Bronchial epithelial cell (primary cell): ENCODE measurements at regions not wholly inside any gene's neighbourhood (a gene's known extent, or its start where the extent isn't known, plus 50 kb on each side); places are given as distances from the start of the nearest gene placed in this dataset.

ENCODE experiments used
- DNase-seq: peaks from one replicate; pipeline ENCODE4 v3.0.0-alpha.2; 2010; ENCODE audit warnings: low read depth
- FAIRE-seq: peaks from 2 replicates; lab custom pipeline; 2011; peaks lifted over from hg19 to GRCh38; lab: Jason Lieb, UNC
- H3K27me3 ChIP-seq: 2 replicates; pipeline ENCODE4 v1.5.1; 2011; ENCODE audit warnings: low read length; ENCODE audit not compliant: control insufficient read depth, insufficient read depth
- H3K36me3 ChIP-seq: 2 replicates; pipeline ENCODE4 v1.5.1; 2011; ENCODE audit warnings: low read length; ENCODE audit not compliant: control insufficient read depth, insufficient read depth
- H3K4me3 ChIP-seq: 2 replicates; pipeline ENCODE4 v1.5.1; 2011; ENCODE audit warnings: mild to moderate bottlenecking, low read depth, low read length, control low read depth
- TF ChIP-seq, protein P1 (sequence below): IDR thresholded peaks from 2 replicates; pipeline ENCODE4 v1.5.1; 2011; ENCODE audit warnings: mild to moderate bottlenecking, moderate library complexity, low read length, control low read depth, inconsistent platforms; ENCODE audit not compliant: insufficient read depth, severe bottlenecking

DNA sequence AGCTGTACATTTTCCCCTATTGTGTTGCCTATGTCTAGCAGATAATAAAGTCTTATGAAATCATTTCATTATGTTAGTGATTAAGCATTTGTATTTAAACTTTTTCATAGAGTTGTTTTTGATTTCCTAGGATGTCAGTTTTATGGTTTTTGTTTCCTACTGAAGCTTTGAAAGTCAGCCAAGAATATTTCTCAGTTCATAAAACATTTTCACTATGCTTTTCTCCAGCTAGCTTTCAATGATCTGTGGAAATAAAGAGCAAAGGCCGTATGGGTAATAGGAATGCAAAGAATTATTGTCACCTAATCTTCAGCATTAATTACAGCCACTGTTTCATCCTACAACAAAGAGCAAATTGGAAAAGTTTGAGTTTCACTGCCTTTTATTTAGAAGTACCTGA is 145.7 kb upstream of the NUDT6 start:
- Histone ChIP-seq H3K4me3 (no peak overlapping the region), H3K27me3 (no peaks in the 10 kb centered on the region), H3K36me3 (no peaks in the 10 kb centered on the region)
- FAIRE-seq (no peak), DNase-seq (no peak)
- TF ChIP-seq, protein P1, sequence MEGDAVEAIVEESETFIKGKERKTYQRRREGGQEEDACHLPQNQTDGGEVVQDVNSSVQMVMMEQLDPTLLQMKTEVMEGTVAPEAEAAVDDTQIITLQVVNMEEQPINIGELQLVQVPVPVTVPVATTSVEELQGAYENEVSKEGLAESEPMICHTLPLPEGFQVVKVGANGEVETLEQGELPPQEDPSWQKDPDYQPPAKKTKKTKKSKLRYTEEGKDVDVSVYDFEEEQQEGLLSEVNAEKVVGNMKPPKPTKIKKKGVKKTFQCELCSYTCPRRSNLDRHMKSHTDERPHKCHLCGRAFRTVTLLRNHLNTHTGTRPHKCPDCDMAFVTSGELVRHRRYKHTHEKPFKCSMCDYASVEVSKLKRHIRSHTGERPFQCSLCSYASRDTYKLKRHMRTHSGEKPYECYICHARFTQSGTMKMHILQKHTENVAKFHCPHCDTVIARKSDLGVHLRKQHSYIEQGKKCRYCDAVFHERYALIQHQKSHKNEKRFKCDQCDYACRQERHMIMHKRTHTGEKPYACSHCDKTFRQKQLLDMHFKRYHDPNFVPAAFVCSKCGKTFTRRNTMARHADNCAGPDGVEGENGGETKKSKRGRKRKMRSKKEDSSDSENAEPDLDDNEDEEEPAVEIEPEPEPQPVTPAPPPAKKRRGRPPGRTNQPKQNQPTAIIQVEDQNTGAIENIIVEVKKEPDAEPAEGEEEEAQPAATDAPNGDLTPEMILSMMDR = no peak

DNA sequence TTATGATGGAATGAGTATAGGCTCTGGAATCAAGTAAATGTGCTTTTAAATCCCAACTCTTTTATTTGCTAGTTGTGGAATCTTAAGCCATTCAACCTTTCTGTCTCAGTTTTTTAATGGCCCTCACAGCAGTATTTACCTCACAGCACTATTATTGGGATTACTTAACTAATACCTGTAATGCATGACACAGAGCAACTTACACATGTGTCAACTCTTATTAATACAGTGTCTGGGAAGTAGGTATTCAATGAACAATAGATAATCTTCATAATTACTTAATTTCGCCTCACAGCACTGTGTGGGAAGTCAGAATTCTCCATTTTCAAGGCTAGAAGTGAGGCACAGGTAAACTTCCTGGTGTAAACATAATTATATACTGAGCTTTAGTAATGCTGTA is 149.7 kb upstream of the NUDT6 start:
- H3K27me3 ChIP-seq = no peaks in the 10 kb centered on the region
- no peak for FAIRE-seq
- no peak overlapping the region for H3K4me3 ChIP-seq
- TF ChIP-seq, protein P1 = no peak
- H3K36me3 ChIP-seq = no peaks in the 10 kb centered on the region
- DNase-seq = peak; percentile 54

DNA sequence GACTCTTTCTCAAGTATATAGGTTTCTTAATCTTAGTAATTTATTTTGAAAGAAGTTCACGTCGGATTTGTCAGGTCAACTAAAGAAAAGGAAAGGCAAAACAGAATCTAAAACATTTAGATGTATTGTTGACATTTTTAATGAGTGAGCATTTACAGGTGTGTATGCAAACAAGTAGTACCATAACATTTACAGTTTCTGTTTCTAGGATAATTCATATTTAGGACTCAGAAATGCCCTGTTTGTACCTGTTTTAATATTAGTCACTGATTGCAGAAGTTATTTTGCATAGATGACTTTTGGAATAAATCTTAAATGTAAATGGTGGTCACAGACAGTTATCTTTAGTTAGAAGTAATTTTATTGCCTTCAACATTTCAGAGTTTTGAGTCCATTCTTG is 151.3 kb upstream of the NUDT6 start:
- TF ChIP-seq, protein P1 = no peak
- no peak for FAIRE-seq
- H3K36me3 ChIP-seq = no peaks in the 10 kb centered on the region

DNA sequence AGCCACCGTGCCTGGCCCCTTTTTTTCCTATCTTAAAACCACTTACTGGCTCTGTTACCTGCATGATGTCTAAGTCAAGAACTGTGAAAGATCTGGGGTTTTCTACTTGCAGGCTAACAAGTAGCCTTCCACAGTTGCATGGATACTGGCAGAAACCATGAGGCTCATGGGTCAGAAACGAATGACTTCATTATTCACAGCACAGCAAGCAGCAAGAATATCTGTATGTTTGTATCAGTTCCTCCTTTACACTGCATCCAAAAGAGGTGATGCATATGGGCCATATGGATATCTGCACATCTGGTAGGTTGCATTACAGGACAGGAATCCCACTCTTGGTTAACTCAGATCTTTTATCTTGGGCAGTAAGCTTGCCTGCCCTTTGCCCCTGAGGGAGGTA is 154.9 kb upstream of the NUDT6 start:
- FAIRE-seq (no peak), DNase-seq (no peak)
- TF ChIP-seq, protein P1 = no peak
- Histone ChIP-seq H3K36me3 (no peaks in the 10 kb centered on the region), H3K4me3 (no peak overlapping the region), H3K27me3 (no peaks in the 10 kb centered on the region)

More for the DNA sequence above, 151.3 kb upstream of the NUDT6 start:
- DNase-seq = peak; percentile 7
- Histone ChIP-seq H3K4me3 (no peak overlapping the region), H3K27me3 (no peaks in the 10 kb centered on the region)

DNA sequence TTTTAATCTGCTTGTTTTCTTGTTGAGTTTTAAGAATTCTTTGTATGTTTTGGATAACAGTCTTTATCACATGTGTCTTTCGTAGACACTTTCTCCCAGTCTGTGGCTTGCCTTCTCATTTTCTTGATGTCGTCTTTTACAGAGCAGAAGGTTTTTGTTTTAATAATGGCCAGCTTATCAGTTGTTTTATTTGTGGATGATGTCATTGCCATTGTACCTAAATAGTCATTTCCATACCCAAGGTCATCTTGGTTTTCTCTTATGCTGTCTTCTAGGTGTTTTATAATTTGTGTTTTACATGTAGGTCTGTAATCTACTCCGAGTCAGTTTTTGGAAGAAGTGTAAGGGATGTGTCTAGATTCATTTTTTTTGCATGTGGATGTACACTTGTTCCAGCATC is 159.6 kb upstream of the NUDT6 start:
- FAIRE-seq (no peak), DNase-seq (no peak)
- TF ChIP-seq, protein P1 = no peak
- no peak overlapping the region for H3K4me3 ChIP-seq
- no peaks in the 10 kb centered on the region for H3K27me3 ChIP-seq
- H3K36me3 ChIP-seq = no peaks in the 10 kb centered on the region

DNA sequence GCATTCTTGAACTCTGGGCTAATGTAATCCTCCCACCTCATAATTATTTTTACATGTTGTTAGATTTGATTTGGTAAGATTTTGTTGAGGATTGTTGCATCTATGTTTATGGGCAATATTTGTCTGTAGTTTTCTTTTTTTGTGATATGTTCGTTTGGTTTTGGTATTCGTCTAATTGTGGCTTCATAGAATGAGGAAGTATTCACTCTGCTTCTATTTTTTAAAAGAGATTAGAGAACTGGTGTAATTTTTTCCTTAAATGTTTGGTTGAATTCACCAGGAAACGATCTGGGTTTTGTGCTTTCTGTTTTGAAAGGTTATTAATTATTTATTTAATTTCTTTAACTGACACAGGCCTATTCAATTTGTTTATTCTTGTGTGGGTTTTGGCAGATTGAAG is 161.2 kb upstream of the NUDT6 start:
- Histone ChIP-seq H3K36me3 (no peaks in the 10 kb centered on the region), H3K4me3 (no peak overlapping the region), H3K27me3 (no peaks in the 10 kb centered on the region)
- FAIRE-seq (no peak), DNase-seq (no peak)
- TF ChIP-seq, protein P1 = no peak
